HL-60 (cell line): ENCODE measurements at regions not wholly inside any gene's neighbourhood (a gene's known extent, or its start where the extent isn't known, plus 50 kb on each side); places are given as distances from the start of the nearest gene placed in this dataset.

Experiments
- CTCF ChIP-seq: IDR thresholded peaks from one replicate; pipeline ENCODE4 v1.5.1; 2011; ENCODE audit warnings: low read length, control low read depth, inconsistent platforms; ENCODE audit not compliant: insufficient read depth
- GABPA ChIP-seq: IDR thresholded peaks from 2 replicates; pipeline ENCODE4 v1.6.1; 2012; ENCODE audit warnings: low read depth
- POLR2AphosphoS5 ChIP-seq: IDR thresholded peaks from 2 replicates; pipeline ENCODE4 v1.6.1; 2012; ENCODE audit warnings: low read depth
- REST ChIP-seq: IDR thresholded peaks from 2 replicates; pipeline ENCODE4 v1.6.1; 2012; ENCODE audit warnings: low read depth; ENCODE audit not compliant: insufficient replicate concordance
- SPI1 ChIP-seq: IDR thresholded peaks from 2 replicates; pipeline ENCODE4 v1.6.1; 2012; ENCODE audit warnings: low read depth, mild to moderate bottlenecking, borderline replicate concordance

GRCh38 chr13:47413526-47413925, 516.7 kb upstream of the HTR2A start:
- TF ChIP-seq CTCF: no peak
- no peak for TF ChIP-seq GABPA
- no peak for TF ChIP-seq POLR2AphosphoS5
- TF ChIP-seq SPI1: no peak
- no peak for TF ChIP-seq REST
